Panc1 (cell line): ENCODE measurements at regions not wholly inside any gene's neighbourhood (a gene's known extent, or its start where the extent isn't known, plus 50 kb on each side); places are given as distances from the start of the nearest gene placed in this dataset.

ENCODE experiments used
- ATAC-seq: fragments of 200-7000 bp; cut with Tn5 transposase; 2 replicates; pipeline ENCODE4 v1.9.1; 2020; ENCODE audit warnings: mild to moderate bottlenecking, moderate library complexity
- BruUV-seq: library from RNA; stranded (reverse); fragments of 400-500 nt; replicated peaks from 2 replicates; lab custom pipeline; 2021; lab: Mats Ljungman, UMichigan
- CTCF ChIA-PET: fragments of 300-600 bp; sonication (Branson Sonifier 250); formaldehyde crosslinking; loops from one replicate; lab custom pipeline; 2022; ENCODE audit warnings: antibody characterized with exemption; lab: Charles Lee
- POLR2A ChIA-PET: fragments of 300-600 bp; sonication (Branson Sonifier 250); formaldehyde crosslinking; loops from one replicate; lab custom pipeline; 2022; ENCODE audit warnings: antibody characterized with exemption; lab: Charles Lee
- DNase-seq: peaks from one replicate; pipeline ENCODE4 v3.0.0-alpha.2; 2010; ENCODE audit warnings: low read depth, low spot score
- H3K27ac ChIP-seq: 2 replicates; pipeline ENCODE4 v1.5.1; 2011; ENCODE audit warnings: mild to moderate bottlenecking, low read length, inconsistent platforms
- H3K27me3 ChIP-seq: fragments of 200-500 bp; sonication (Bioruptor generic); 2 replicates; pipeline ENCODE4 v1.6.0; 2014; ENCODE audit warnings: low read length, inconsistent platforms; ENCODE audit not compliant: control insufficient read depth, insufficient read depth
- H3K36me3 ChIP-seq: fragments of 200-500 bp; sonication (Bioruptor generic); 2 replicates; pipeline ENCODE4 v1.5.1; 2014; ENCODE audit warnings: inconsistent platforms, mild to moderate bottlenecking, low read length, moderate library complexity; ENCODE audit not compliant: control insufficient read depth, insufficient read depth
- H3K4me1 ChIP-seq: 2 replicates; pipeline ENCODE4 v1.5.1; 2011; ENCODE audit warnings: inconsistent platforms, mild to moderate bottlenecking, low read length, moderate library complexity; ENCODE audit not compliant: control insufficient read depth, insufficient read depth
- H3K4me3 ChIP-seq, 2 experiments: 2 replicates each; pipeline ENCODE4 v1.5.1; 2011 to 2012; ENCODE audit warnings: low read depth in 2 of 2, low read length in 2 of 2, mild to moderate bottlenecking in 2 of 2, inconsistent platforms in 1 of 2, moderate library complexity in 1 of 2
- H3K9me3 ChIP-seq: fragments of 200-500 bp; sonication (Bioruptor generic); 2 replicates; pipeline ENCODE4 v1.5.1; 2014; ENCODE audit warnings: low read depth, mild to moderate bottlenecking, inconsistent platforms, low read length, moderate library complexity; ENCODE audit not compliant: control insufficient read depth, insufficient read depth
- POLR2AphosphoS5 ChIP-seq: IDR thresholded peaks from 2 replicates; pipeline ENCODE4 v1.6.1; 2012; ENCODE audit warnings: mild to moderate bottlenecking, low read depth, low read length, moderate library complexity
- SIN3A ChIP-seq: IDR thresholded peaks from 2 replicates; pipeline ENCODE4 v1.6.1; 2012; ENCODE audit warnings: low read depth, mild to moderate bottlenecking, low read length, moderate library complexity, borderline replicate concordance; ENCODE audit not compliant: insufficient read depth
- TCF7L2 ChIP-seq: IDR thresholded peaks from 2 replicates; pipeline ENCODE4 v1.6.1; 2011; ENCODE audit warnings: mild to moderate bottlenecking, low read depth, low read length, inconsistent platforms
- in situ Hi-C: cut with HindIII; loops from 2 replicates; pipeline ENCODE4 v1.10.0; 2016; ENCODE audit warnings: low sequenced_read_pairs, low pct_unique_long_range_greater_than_20kb
- intact Hi-C: fragments of 100-400 bp; cut with micrococcal nuclease; formaldehyde crosslinking; loops from one replicate; pipeline ENCODE4 v1.10.0; 2022; ENCODE audit not compliant: unreplicated experiment
- TF ChIP-seq, protein P1 (sequence below): fragments of 450-650 bp; IDR thresholded peaks from 2 replicates; pipeline ENCODE4 v1.5.1; 2017; ENCODE audit warnings: mild to moderate bottlenecking
- TF ChIP-seq, protein P2 (sequence below), 2 experiments: IDR thresholded peaks; 2 replicates each; pipeline ENCODE4 v1.6.1; 2011 to 2012; ENCODE audit warnings: low read depth in 2 of 2, control low read depth in 1 of 2, low read length in 1 of 2, mild to moderate bottlenecking in 1 of 2, moderate library complexity in 1 of 2; ENCODE audit not compliant: insufficient read depth in 1 of 2

DNA sequence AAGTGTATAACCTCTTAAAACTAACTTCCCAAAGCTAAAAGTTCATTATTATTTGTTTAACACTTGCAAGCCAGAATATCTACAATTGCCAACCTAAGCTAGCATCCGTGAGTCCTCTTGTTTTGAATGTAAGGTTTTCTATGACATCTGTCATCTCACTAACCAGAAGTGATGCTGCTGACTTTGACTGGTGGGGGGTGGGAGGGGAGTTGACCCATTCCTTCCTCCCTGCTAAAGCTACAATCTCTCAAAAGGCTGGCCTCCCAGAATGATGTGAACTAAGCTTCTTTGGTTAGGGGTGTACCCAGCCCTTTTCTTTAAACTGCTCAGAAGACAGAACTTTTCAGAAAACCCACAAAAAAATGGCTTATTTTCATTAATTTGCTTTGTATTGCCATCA lies 280.6 kb downstream of the ZEB2 start:
- DNase-seq, result no peak
- TF ChIP-seq SIN3A (no peak), POLR2AphosphoS5 (no peak), TCF7L2 (no peak)
- TF ChIP-seq, protein P1, sequence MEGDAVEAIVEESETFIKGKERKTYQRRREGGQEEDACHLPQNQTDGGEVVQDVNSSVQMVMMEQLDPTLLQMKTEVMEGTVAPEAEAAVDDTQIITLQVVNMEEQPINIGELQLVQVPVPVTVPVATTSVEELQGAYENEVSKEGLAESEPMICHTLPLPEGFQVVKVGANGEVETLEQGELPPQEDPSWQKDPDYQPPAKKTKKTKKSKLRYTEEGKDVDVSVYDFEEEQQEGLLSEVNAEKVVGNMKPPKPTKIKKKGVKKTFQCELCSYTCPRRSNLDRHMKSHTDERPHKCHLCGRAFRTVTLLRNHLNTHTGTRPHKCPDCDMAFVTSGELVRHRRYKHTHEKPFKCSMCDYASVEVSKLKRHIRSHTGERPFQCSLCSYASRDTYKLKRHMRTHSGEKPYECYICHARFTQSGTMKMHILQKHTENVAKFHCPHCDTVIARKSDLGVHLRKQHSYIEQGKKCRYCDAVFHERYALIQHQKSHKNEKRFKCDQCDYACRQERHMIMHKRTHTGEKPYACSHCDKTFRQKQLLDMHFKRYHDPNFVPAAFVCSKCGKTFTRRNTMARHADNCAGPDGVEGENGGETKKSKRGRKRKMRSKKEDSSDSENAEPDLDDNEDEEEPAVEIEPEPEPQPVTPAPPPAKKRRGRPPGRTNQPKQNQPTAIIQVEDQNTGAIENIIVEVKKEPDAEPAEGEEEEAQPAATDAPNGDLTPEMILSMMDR, result no peak
- TF ChIP-seq, protein P2, sequence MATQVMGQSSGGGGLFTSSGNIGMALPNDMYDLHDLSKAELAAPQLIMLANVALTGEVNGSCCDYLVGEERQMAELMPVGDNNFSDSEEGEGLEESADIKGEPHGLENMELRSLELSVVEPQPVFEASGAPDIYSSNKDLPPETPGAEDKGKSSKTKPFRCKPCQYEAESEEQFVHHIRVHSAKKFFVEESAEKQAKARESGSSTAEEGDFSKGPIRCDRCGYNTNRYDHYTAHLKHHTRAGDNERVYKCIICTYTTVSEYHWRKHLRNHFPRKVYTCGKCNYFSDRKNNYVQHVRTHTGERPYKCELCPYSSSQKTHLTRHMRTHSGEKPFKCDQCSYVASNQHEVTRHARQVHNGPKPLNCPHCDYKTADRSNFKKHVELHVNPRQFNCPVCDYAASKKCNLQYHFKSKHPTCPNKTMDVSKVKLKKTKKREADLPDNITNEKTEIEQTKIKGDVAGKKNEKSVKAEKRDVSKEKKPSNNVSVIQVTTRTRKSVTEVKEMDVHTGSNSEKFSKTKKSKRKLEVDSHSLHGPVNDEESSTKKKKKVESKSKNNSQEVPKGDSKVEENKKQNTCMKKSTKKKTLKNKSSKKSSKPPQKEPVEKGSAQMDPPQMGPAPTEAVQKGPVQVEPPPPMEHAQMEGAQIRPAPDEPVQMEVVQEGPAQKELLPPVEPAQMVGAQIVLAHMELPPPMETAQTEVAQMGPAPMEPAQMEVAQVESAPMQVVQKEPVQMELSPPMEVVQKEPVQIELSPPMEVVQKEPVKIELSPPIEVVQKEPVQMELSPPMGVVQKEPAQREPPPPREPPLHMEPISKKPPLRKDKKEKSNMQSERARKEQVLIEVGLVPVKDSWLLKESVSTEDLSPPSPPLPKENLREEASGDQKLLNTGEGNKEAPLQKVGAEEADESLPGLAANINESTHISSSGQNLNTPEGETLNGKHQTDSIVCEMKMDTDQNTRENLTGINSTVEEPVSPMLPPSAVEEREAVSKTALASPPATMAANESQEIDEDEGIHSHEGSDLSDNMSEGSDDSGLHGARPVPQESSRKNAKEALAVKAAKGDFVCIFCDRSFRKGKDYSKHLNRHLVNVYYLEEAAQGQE (IDR thresholded peaks at IDR 0.05; ENCODE audit: insufficient read depth in 1 of 2, low read depth in 2 of 2, low read length in 1 of 2), result no peak
- no TSS peak for BruUV-seq
- Histone ChIP-seq H3K4me3 (no peak overlapping the region), H3K27me3 (no peaks in the 10 kb centered on the region), H3K4me1 (no peaks in the 10 kb centered on the region), H3K36me3 (no peaks in the 10 kb centered on the region), H3K27ac (no peak overlapping the region), H3K9me3 (no peaks in the 10 kb centered on the region)
- CTCF ChIA-PET, result no interaction called here
- POLR2A ChIA-PET, result interaction anchor here (0.7 kb wide), 1 partner anchor 324 kb away, joined by 10 read pairs; no protein-coding TSS in a partner anchor
- intact Hi-C loops, result no loop called here
- ATAC-seq, result no peak
- in situ Hi-C loops, result no loop called here

DNA sequence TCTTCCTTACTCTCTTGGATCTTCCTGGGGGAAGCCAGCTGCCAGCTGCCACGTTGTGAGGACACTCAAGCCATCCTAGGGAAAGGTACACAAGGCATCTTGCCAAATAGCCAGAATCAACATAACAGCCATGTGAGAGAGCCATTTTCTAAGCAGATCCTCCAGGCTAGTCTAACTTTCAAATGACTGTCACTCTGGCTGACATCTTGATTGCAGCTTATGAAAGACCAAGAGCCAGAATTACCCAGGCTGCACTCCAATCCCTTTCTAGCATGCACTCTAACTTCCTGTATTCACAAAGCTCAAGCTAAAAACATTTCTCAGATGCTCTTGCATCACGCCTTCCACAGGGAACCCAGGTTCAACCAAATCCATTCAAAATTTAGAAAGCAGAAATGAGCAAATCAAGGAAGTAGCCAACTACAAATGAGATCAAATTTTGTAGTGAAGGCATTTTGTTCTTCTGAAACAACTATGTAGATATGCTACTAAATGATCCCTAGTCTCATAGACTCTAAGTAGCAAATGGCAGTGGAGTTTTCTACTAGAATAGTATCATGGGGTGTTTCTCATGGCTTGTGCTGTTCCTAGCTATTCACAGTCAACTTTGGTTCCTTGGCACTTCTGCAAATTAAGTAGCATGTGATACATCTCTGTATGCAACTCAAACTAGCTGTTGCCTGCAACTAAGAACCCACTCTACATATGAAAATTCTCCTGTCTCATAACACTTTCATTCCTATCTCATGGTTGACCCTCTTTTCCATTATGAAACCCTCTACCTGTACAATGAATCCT lies 281.9 kb downstream of the ZEB2 start:
- H3K27ac ChIP-seq, result no peak overlapping the region
- in situ Hi-C loops, result no loop called here
- no peaks in the 10 kb centered on the region for H3K27me3 ChIP-seq
- DNase-seq (no peak), ATAC-seq (no peak)
- no peak overlapping the region for H3K4me3 ChIP-seq
- no TSS peak for BruUV-seq
- no peaks in the 10 kb centered on the region for H3K36me3 ChIP-seq
- ChIA-PET CTCF (no interaction called here), POLR2A (no interaction called here)
- intact Hi-C loops, result no loop called here
- TF ChIP-seq POLR2AphosphoS5, result no peak
- H3K9me3 ChIP-seq, result no peaks in the 10 kb centered on the region
- no peaks in the 10 kb centered on the region for H3K4me1 ChIP-seq

DNA sequence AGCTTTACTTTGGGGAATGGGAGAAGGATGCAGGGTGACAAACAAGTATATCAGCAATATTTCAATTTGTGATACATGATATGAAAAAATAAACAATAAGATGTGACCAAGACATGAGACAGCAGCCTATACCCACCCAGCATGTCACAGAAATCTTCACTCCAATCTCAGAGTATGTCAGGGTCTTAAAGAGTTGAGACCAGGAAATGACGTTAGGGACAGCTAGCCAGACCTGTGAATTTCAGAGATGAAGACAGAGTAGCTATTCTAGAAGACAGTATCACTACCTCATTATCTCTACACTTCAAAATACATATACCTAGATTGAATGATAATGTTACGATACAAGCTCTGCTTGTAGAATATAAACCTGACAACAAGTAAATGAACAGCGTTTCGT lies 282.8 kb downstream of the ZEB2 start:
- DNase-seq (no peak), ATAC-seq (no peak)
- no peaks in the 10 kb centered on the region for H3K36me3 ChIP-seq
- no peaks in the 10 kb centered on the region for H3K9me3 ChIP-seq
- H3K27me3 ChIP-seq, result no peaks in the 10 kb centered on the region
- no peaks in the 10 kb centered on the region for H3K4me1 ChIP-seq
- intact Hi-C loops, result no loop called here
- ChIA-PET CTCF (no interaction called here), POLR2A (no interaction called here)
- BruUV-seq, result no TSS peak
- in situ Hi-C loops, result no loop called here
- no peak overlapping the region for H3K4me3 ChIP-seq
- TF ChIP-seq, protein P1, result no peak
- TF ChIP-seq TCF7L2 (no peak), SIN3A (no peak), POLR2AphosphoS5 (no peak)
- TF ChIP-seq, protein P2 (IDR thresholded peaks at IDR 0.05; ENCODE audit: insufficient read depth in 1 of 2, low read depth in 2 of 2, low read length in 1 of 2), result no peak
- no peak overlapping the region for H3K27ac ChIP-seq
